ENCODE measurements at regions not wholly inside any gene's neighbourhood (a gene's known extent, or its start where the extent isn't known, plus 50 kb on each side); places are given as distances from the start of the nearest gene placed in this dataset.
"Not testable (repeated sequence)": the region's sequence is repeated elsewhere in the genome, so short reads cannot be mapped to it uniquely, and the experiment has no call there.

GRCh38 chr2:57615855-57616556 is 430.6 kb upstream of the VRK2 start:
- no peak for DNase-seq

GRCh38 chr2:57617318-57617717 is 429.3 kb upstream of the VRK2 start:
- DNase-seq = no peak

- no peak for DNase-seq
Measured at GRCh38 chr2:57621122-57621663, 425.4 kb upstream of the VRK2 start.

- no peak for DNase-seq
Measured at GRCh38 chr2:57622009-57622408, 424.6 kb upstream of the VRK2 start.

GRCh38 chr2:57656198-57656597 is 390.4 kb upstream of the VRK2 start:
- DNase-seq = no peak

- DNase-seq = no peak
Measured at GRCh38 chr2:57669570-57669969, 377.0 kb upstream of the VRK2 start.

GRCh38 chr2:57674025-57674424 is 372.6 kb upstream of the VRK2 start:
- no peak for DNase-seq

- DNase-seq = no peak
Measured at GRCh38 chr2:57674743-57675142, 371.9 kb upstream of the VRK2 start.

- DNase-seq = no peak
Measured at GRCh38 chr2:57677296-57677695, 369.3 kb upstream of the VRK2 start.

GRCh38 chr2:57681650-57682049 is 365.0 kb upstream of the VRK2 start:
- no peak for DNase-seq

GRCh38 chr2:57685032-57685431 is 361.6 kb upstream of the VRK2 start:
- DNase-seq = no peak

- no peak for DNase-seq
Measured at GRCh38 chr2:57692395-57692794, 354.2 kb upstream of the VRK2 start.

- DNase-seq = no peak
Measured at GRCh38 chr2:57693177-57693576, 353.4 kb upstream of the VRK2 start.

GRCh38 chr2:57693965-57694364 is 352.6 kb upstream of the VRK2 start:
- DNase-seq = no peak

- peak; percentile 33 for DNase-seq
Measured at GRCh38 chr2:57696016-57696415, 350.6 kb upstream of the VRK2 start.

- DNase-seq = no peak
Measured at GRCh38 chr2:57698392-57698791, 348.2 kb upstream of the VRK2 start.

GRCh38 chr2:57698935-57699449 is 347.6 kb upstream of the VRK2 start:
- no peak for DNase-seq

GRCh38 chr2:57701391-57701791 is 345.2 kb upstream of the VRK2 start:
- peak; percentile 92 for DNase-seq

GRCh38 chr2:57703407-57703806 is 343.2 kb upstream of the VRK2 start:
- no peak for DNase-seq

GRCh38 chr2:57707794-57708193 is 338.8 kb upstream of the VRK2 start:
- DNase-seq = not testable (repeated sequence)

GRCh38 chr2:57711991-57712390 is 334.6 kb upstream of the VRK2 start:
- DNase-seq = no peak

- DNase-seq = peak; percentile 83
Measured at GRCh38 chr2:57720728-57721627, 325.6 kb upstream of the VRK2 start.

GRCh38 chr2:57725337-57725947 is 321.2 kb upstream of the VRK2 start:
- no peak for DNase-seq
